ENCODE measurements at regions not wholly inside any gene's neighbourhood (a gene's known extent, or its start where the extent isn't known, plus 50 kb on each side); places are given as distances from the start of the nearest gene placed in this dataset.
A peak's percentile ranks its signal among the peaks of the same experiment; 100 is the strongest.

DNA sequence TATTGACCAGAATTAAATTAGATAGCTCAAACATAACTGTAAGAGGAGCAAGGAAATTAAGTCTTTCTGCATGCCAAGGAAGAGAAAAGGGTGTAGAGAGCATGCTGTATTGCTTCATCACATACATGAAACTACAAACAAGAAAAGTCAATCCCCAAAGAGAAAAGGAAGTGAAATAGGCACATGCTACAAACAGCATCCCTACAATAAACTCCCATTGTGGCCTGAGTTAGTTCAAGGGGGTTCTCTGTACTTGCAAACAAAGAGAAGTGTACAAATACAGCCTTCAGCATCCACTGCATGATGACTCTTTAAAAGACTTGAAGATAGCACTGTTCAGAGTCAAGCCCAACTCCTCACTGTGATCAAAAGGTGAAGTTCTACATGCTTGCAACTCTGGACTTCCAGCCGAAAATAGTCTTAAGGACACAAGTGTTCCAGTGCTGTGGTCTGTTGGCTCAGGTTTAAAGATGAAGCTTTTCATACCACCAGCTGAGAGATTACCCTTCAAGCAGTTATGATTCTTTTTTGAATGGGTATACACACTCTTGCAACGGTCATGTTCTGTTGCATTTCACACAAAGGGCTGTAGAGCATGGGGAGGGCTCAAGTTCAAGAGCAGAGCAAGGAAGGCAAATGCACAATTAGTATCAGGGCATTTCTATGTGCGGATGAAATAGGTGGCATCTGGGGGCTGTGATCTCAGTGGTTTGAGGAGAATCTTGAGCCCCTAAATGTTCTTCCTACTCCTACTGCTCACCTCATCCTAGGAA is 534.5 kb downstream of the EBF1 start:
- H3K27ac ChIP-seq, result no peak overlapping the region
- no peaks in the 10 kb centered on the region for H3K9me3 ChIP-seq
- no peak for DNase-seq
- intact Hi-C loops (cut with DNase I; ENCODE audit: low total_unique reads), result no loop called here
- TF ChIP-seq POLR2AphosphoS5 (IDR thresholded peaks at IDR 0.05) (no peak), EP300 (IDR thresholded peaks at IDR 0.05) (no peak), POLR2A (IDR thresholded peaks at IDR 0.05) (no peak)
- TF ChIP-seq, protein P1, sequence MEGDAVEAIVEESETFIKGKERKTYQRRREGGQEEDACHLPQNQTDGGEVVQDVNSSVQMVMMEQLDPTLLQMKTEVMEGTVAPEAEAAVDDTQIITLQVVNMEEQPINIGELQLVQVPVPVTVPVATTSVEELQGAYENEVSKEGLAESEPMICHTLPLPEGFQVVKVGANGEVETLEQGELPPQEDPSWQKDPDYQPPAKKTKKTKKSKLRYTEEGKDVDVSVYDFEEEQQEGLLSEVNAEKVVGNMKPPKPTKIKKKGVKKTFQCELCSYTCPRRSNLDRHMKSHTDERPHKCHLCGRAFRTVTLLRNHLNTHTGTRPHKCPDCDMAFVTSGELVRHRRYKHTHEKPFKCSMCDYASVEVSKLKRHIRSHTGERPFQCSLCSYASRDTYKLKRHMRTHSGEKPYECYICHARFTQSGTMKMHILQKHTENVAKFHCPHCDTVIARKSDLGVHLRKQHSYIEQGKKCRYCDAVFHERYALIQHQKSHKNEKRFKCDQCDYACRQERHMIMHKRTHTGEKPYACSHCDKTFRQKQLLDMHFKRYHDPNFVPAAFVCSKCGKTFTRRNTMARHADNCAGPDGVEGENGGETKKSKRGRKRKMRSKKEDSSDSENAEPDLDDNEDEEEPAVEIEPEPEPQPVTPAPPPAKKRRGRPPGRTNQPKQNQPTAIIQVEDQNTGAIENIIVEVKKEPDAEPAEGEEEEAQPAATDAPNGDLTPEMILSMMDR (IDR thresholded peaks at IDR 0.05), result no peak
- H3K4me3 ChIP-seq, result no peak overlapping the region
- H3K36me3 ChIP-seq, result no peaks in the 10 kb centered on the region
- H3K4me1 ChIP-seq, result peaks cover 0 to 8% (median 4%) of the 10 kb centered on the region in 4 donors
- H3K27me3 ChIP-seq, result no peaks in the 10 kb centered on the region
- WGBS, 5 donors, result 61 to 95% (median 83%) methylated on average over 3 of the region's 3 CpGs

DNA sequence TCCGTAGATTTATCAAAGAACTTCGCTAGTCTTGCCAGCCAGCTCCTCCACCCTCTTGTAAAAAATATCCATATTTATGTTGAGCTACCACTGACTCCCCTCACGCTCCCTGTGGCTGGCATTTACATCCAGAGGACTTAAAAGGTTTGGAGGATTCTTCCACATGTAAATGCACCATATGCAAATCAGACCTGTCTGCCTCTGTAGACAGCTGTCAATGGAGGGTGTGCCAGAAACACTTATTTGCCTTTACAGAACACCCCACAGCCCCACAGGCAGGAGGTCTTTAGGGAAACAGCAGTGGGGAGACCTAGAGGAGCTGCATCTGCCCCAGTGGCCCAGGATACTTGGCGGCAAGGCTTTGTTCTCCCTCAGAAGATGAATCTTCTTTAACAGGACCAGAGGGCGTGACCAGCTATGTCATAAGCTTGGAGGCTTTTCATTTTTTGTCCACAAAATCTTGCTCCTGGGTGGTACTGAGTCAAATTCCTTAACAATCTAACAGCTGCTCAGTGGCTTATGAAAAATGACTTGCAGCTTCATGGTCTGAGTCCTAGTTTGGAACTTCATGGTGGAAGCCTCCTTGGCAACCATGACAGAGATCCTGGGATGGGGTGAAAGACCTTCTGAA is 535.8 kb downstream of the EBF1 start:
- Histone ChIP-seq H3K36me3 (no peaks in the 10 kb centered on the region), H3K4me3 (no peak overlapping the region), H3K4me1 (peaks cover 0 to 13% (median 4%) of the 10 kb centered on the region in 4 donors), H3K9me3 (no peaks in the 10 kb centered on the region), H3K27me3 (no peaks in the 10 kb centered on the region), H3K27ac (no peak overlapping the region)
- no peak for DNase-seq
- 84 to 95% (median 93%) methylated on average over 5 of the region's 5 CpGs for WGBS, 5 donors
- TF ChIP-seq, protein P1 (IDR thresholded peaks at IDR 0.05), result no peak
- TF ChIP-seq POLR2AphosphoS5 (IDR thresholded peaks at IDR 0.05) (no peak), POLR2A (IDR thresholded peaks at IDR 0.05) (no peak), EP300 (IDR thresholded peaks at IDR 0.05) (no peak)
- intact Hi-C loops (cut with DNase I; ENCODE audit: low total_unique reads), result no loop called here

DNA sequence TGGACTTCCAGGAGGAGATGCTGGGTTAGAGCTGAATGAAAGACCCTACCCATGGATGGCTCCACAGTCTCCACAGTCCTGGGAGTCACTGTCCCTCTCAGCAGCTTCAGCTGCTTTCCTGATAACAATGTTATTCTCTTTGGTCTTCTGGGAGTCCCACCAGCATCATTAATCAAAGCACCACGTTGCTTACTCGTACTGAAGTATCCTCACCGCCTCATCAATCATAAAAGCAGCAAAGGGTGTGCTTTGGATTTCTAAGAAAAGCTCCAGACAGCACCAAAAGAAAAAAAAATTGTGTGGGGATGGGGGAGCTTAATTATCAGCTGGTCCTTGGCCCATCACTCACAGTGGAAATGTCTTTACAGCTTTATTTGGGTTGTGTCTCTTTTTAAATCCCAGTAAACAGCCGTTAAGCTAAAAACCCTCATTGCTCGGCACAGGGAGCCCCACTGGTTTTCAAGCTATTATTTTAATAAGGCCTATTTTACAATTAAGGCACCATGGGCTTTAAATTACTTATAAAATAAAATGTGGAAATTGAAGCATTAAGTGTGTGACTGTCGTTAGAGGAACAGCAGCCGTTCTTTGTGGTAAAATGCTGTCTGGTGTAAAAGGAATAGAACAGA is 538.0 kb downstream of the EBF1 start:
- intact Hi-C loops (cut with DNase I; ENCODE audit: low total_unique reads), result no loop called here
- H3K36me3 ChIP-seq, result no peaks in the 10 kb centered on the region
- DNase-seq, result no peak
- H3K27me3 ChIP-seq, result no peaks in the 10 kb centered on the region
- no peak overlapping the region for H3K4me3 ChIP-seq
- H3K27ac ChIP-seq, result no peak overlapping the region
- H3K4me1 ChIP-seq, result peaks cover 0 to 13% (median 4%) of the 10 kb centered on the region in 4 donors
- no peaks in the 10 kb centered on the region for H3K9me3 ChIP-seq
- WGBS, 5 donors, result 80 to 91% (median 84%) methylated on average over 7 of the region's 7 CpGs
- TF ChIP-seq POLR2A (IDR thresholded peaks at IDR 0.05), result no peak
- TF ChIP-seq POLR2AphosphoS5 (IDR thresholded peaks at IDR 0.05), result no peak
- TF ChIP-seq, protein P1 (IDR thresholded peaks at IDR 0.05), result no peak
- TF ChIP-seq EP300 (IDR thresholded peaks at IDR 0.05), result no peak

DNA sequence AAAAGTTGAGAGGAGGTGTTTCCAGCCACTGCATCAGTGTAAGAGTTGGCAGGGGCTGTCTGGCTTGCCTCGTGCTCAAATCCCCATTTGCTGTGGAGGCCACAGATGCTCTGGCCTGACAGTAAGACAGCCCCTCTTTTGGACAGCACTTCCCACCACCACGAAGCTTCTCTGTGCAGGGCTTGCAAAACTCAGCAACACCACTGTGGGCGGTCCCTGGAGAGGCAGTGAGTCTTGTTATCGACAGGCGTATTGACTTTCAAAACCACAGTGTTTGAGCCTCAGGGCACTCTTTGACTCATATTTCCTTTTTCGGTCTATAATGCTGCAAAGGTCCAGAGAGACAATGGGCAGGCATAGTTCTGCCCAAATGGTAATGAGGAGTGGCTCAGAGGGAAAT is 539.5 kb downstream of the EBF1 start:
- peak; percentile 63 to 74 for DNase-seq
- H3K36me3 ChIP-seq, result no peaks in the 10 kb centered on the region
- H3K9me3 ChIP-seq, result no peaks in the 10 kb centered on the region
- WGBS, 5 donors, result 15 to 42% (median 34%) methylated on average over 6 of the region's 6 CpGs
- H3K4me1 ChIP-seq, result peaks cover 0 to 13% (median 4%) of the 10 kb centered on the region in 4 donors
- no peaks in the 10 kb centered on the region for H3K27me3 ChIP-seq
- no peak overlapping the region for H3K4me3 ChIP-seq
- intact Hi-C loops (cut with DNase I; ENCODE audit: low total_unique reads), result no loop called here
- TF ChIP-seq POLR2AphosphoS5 (IDR thresholded peaks at IDR 0.05) (peak in 2 of 3 donors; percentile 35 to 78), EP300 (IDR thresholded peaks at IDR 0.05) (no peak)
- H3K27ac ChIP-seq, result no peak overlapping the region
